ENCODE measurements at regions not wholly inside any gene's neighbourhood (a gene's known extent, or its start where the extent isn't known, plus 50 kb on each side); places are given as distances from the start of the nearest gene placed in this dataset.

DNA sequence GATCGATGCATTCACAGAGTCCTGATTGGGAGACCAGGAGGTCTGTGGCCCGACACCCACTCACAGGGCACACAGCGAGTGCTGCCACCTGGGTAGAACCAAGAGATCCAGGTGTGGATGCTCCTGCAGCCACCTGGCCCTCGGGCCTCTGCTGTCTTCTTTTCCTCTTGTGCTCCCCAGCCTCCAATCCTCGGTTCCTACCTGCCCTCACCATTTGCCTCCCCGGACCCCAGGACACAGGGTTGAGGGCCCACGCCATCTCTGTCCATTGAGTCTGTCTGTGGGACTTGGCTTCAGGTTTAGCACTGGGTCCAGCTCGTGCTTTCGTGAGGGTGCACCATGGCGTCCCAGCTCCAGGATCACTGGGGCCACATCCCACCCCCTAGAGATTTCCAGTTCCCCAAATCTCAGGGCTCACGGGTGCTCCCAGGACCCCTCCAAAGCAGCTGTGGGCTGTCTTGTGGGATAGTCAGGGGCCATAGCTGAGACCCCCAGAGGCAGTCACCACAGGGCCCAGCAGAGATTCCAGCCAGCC lies 591.1 kb downstream of the BRD1 start:
- TF ChIP-seq POLR2AphosphoS5 (IDR thresholded peaks at IDR 0.05), result no peak
- TF ChIP-seq, protein P1, sequence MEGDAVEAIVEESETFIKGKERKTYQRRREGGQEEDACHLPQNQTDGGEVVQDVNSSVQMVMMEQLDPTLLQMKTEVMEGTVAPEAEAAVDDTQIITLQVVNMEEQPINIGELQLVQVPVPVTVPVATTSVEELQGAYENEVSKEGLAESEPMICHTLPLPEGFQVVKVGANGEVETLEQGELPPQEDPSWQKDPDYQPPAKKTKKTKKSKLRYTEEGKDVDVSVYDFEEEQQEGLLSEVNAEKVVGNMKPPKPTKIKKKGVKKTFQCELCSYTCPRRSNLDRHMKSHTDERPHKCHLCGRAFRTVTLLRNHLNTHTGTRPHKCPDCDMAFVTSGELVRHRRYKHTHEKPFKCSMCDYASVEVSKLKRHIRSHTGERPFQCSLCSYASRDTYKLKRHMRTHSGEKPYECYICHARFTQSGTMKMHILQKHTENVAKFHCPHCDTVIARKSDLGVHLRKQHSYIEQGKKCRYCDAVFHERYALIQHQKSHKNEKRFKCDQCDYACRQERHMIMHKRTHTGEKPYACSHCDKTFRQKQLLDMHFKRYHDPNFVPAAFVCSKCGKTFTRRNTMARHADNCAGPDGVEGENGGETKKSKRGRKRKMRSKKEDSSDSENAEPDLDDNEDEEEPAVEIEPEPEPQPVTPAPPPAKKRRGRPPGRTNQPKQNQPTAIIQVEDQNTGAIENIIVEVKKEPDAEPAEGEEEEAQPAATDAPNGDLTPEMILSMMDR (IDR thresholded peaks at IDR 0.05 in 8 of 11, conservative IDR thresholded peaks at IDR 0.05 in 3 of 11), result no peak

Data from spleen (tissue), 7 donors.